ENCODE measurements at regions not wholly inside any gene's neighbourhood (a gene's known extent, or its start where the extent isn't known, plus 50 kb on each side); places are given as distances from the start of the nearest gene placed in this dataset.
"Not testable (repeated sequence)": the region's sequence is repeated elsewhere in the genome, so short reads cannot be mapped to it uniquely, and the experiment has no call there.

GRCh38 chr10:65788271-65788670 lies 1137.6 kb upstream of the LRRTM3 start:
- Mint-ChIP-seq H3K4me1 (no peaks in the 10 kb centered on the region), H3K27me3 (no peaks in the 10 kb centered on the region), H3K36me3 (ENCODE audit: low read depth) (no peaks in the 10 kb centered on the region), H3K9me3 (peaks cover 1% of the 10 kb centered on the region), H3K4me3 (no peak overlapping the region), H3K27ac (no peak overlapping the region)
- POLR2A ChIA-PET = no interaction called here
- no peak for DNase-seq
- CTCF ChIA-PET = no interaction called here

DNA sequence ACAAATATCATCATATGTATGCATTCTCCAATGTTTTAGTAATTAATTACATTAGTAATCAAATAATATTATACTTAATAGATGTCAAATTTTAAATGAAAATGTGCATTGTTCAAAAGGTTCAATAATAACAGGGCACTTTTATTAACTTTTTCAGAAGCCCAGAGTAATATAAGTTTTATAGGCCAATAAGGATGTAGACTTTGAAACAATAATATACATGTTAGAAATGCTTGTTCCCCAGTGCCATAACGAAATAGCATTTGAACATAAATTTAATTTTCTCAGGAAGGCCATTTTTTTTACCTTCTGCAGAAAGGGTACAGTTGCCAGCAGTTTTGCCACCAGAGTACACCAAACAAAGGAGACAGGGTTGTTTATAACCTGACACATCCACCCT lies 1133.9 kb upstream of the LRRTM3 start:
- POLR2A ChIA-PET = no interaction called here
- Mint-ChIP-seq H3K27ac (no peak overlapping the region), H3K4me1 (no peaks in the 10 kb centered on the region), H3K4me3 (no peak overlapping the region), H3K9me3 (peaks cover 4% of the 10 kb centered on the region), H3K27me3 (no peaks in the 10 kb centered on the region), H3K36me3 (ENCODE audit: low read depth) (no peaks in the 10 kb centered on the region)
- CTCF ChIA-PET = no interaction called here
- DNase-seq = no peak

DNA sequence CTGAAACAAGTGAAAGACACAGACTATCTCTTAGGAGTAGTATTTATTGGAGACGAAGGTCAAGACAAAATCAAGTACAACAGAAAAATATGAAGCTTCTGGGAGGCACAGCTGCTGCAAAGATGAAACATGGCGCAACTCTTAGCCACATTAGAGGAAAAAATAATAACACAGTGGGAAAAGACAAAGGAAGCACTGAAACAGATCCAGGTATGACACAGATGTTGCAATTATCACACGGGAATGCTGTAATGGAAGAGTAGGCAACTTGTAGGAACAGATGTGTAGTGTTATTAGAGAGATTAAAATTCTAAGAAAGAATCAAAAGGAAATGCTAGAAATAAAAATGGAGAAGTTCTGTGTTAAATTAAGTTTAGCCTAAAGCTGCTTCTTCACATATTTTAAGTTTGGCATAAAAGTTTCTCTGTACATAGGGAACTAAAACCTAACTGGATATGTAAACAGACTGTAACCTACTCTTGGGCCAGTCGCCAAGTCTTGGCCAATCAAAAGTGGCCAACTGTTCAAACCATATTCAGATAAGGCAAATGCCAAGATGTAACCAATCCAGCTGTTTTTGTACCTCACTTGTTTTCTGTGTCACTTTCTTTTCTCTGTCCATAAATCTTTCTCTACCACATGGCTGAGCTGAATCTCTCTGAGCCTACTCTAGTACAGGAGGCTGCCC lies 1132.0 kb upstream of the LRRTM3 start:
- H3K36me3 Mint-ChIP-seq (ENCODE audit: low read depth) = no peaks in the 10 kb centered on the region
- H3K27me3 Mint-ChIP-seq = no peaks in the 10 kb centered on the region
- H3K9me3 Mint-ChIP-seq = peaks cover 4% of the 10 kb centered on the region
- no peaks in the 10 kb centered on the region for H3K4me1 Mint-ChIP-seq
- no peak for DNase-seq
- no peak overlapping the region for H3K27ac Mint-ChIP-seq
- no peak overlapping the region for H3K4me3 Mint-ChIP-seq
- CTCF ChIA-PET = no interaction called here
- POLR2A ChIA-PET = no interaction called here

GRCh38 chr10:65794861-65795260 lies 1131.0 kb upstream of the LRRTM3 start:
- POLR2A ChIA-PET = not testable (repeated sequence)

GRCh38 chr10:65796472-65796871 lies 1129.4 kb upstream of the LRRTM3 start:
- no peak for DNase-seq
- no peak overlapping the region for H3K27ac Mint-ChIP-seq
- CTCF ChIA-PET = no interaction called here
- H3K27me3 Mint-ChIP-seq = no peaks in the 10 kb centered on the region
- POLR2A ChIA-PET = no interaction called here
- H3K9me3 Mint-ChIP-seq = peaks cover 5% of the 10 kb centered on the region
- no peaks in the 10 kb centered on the region for H3K36me3 Mint-ChIP-seq (ENCODE audit: low read depth)
- H3K4me1 Mint-ChIP-seq = no peaks in the 10 kb centered on the region
- no peak overlapping the region for H3K4me3 Mint-ChIP-seq

More at GRCh38 chr10:65794861-65795260, 1131.0 kb upstream of the LRRTM3 start:
- H3K9me3 Mint-ChIP-seq; H3K36me3 Mint-ChIP-seq (ENCODE audit: low read depth); H3K27ac Mint-ChIP-seq; H3K4me3 Mint-ChIP-seq; DNase-seq; H3K4me1 Mint-ChIP-seq; H3K27me3 Mint-ChIP-seq; CTCF ChIA-PET: not testable (repeated sequence)

DNA sequence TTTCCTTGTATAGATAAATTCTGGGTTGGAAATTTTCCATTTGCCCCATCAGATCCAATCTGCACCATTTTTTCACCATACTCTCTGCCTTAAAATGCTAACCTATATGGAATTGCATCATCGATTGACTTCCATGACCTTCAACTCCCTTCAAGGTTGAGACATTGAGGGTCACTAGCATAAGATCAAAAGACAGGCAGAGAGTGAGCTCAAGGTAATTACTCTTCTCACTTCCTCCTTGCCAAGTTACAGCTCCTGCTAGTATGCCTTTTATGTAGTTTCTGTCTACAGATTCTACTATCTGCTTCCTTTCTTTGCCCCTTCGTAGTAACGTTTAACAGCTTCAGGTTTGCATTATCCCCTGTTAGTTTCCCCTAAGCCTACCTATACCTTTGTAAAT lies 1127.7 kb upstream of the LRRTM3 start:
- DNase-seq = no peak
- no peaks in the 10 kb centered on the region for H3K27me3 Mint-ChIP-seq
- no peak overlapping the region for H3K27ac Mint-ChIP-seq
- ChIA-PET CTCF (no interaction called here), POLR2A (no interaction called here)
- no peaks in the 10 kb centered on the region for H3K4me1 Mint-ChIP-seq
- no peak overlapping the region for H3K4me3 Mint-ChIP-seq
- H3K9me3 Mint-ChIP-seq = peaks cover 5% of the 10 kb centered on the region
- H3K36me3 Mint-ChIP-seq (ENCODE audit: low read depth) = no peaks in the 10 kb centered on the region

GRCh38 chr10:65802391-65802790 lies 1123.4 kb upstream of the LRRTM3 start:
- ChIA-PET POLR2A (no interaction called here), CTCF (no interaction called here)
- no peak overlapping the region for H3K4me3 Mint-ChIP-seq
- no peaks in the 10 kb centered on the region for H3K27me3 Mint-ChIP-seq
- no peak overlapping the region for H3K27ac Mint-ChIP-seq
- H3K4me1 Mint-ChIP-seq = no peaks in the 10 kb centered on the region
- H3K9me3 Mint-ChIP-seq = peaks cover 4% of the 10 kb centered on the region
- no peaks in the 10 kb centered on the region for H3K36me3 Mint-ChIP-seq (ENCODE audit: low read depth)
- no peak for DNase-seq

DNA sequence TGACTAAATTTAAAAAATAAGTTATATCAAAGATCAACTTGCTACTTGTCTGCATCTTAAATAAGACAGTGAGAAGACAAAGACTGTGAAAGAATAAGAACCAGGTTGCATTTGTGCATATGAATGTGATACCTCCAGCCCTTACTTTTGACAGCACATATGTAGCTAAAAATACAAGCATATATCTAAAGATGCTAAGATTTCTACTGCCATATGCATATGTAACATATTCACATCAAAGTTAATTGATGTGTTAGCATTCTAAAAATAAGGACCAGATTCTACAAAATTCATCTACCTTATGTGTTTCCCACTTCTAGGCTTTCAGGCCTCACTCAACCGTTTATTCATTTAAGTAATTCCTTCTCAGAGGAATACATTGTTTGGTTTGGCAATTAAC lies 1120.3 kb upstream of the LRRTM3 start:
- Mint-ChIP-seq H3K4me3 (no peak overlapping the region), H3K9me3 (peaks cover 2% of the 10 kb centered on the region), H3K4me1 (no peaks in the 10 kb centered on the region), H3K27me3 (no peaks in the 10 kb centered on the region), H3K27ac (no peak overlapping the region), H3K36me3 (ENCODE audit: low read depth) (no peaks in the 10 kb centered on the region)
- POLR2A ChIA-PET = no interaction called here
- CTCF ChIA-PET = no interaction called here
- DNase-seq = no peak

GRCh38 chr10:65805993-65806392 lies 1119.8 kb upstream of the LRRTM3 start:
- ChIA-PET POLR2A (no interaction called here), CTCF (no interaction called here)
- H3K27me3 Mint-ChIP-seq = no peaks in the 10 kb centered on the region
- no peak for DNase-seq
- no peaks in the 10 kb centered on the region for H3K36me3 Mint-ChIP-seq (ENCODE audit: low read depth)
- no peak overlapping the region for H3K4me3 Mint-ChIP-seq
- peaks cover 2% of the 10 kb centered on the region for H3K9me3 Mint-ChIP-seq
- no peaks in the 10 kb centered on the region for H3K4me1 Mint-ChIP-seq
- no peak overlapping the region for H3K27ac Mint-ChIP-seq

GRCh38 chr10:65808687-65809333 lies 1117.0 kb upstream of the LRRTM3 start:
- CTCF ChIA-PET = no interaction called here
- POLR2A ChIA-PET = no interaction called here
- Mint-ChIP-seq H3K4me3 (no peak overlapping the region), H3K36me3 (ENCODE audit: low read depth) (no peaks in the 10 kb centered on the region), H3K27me3 (no peaks in the 10 kb centered on the region), H3K9me3 (peaks cover 4% of the 10 kb centered on the region), H3K27ac (no peak overlapping the region), H3K4me1 (no peaks in the 10 kb centered on the region)
- no peak for DNase-seq

DNA sequence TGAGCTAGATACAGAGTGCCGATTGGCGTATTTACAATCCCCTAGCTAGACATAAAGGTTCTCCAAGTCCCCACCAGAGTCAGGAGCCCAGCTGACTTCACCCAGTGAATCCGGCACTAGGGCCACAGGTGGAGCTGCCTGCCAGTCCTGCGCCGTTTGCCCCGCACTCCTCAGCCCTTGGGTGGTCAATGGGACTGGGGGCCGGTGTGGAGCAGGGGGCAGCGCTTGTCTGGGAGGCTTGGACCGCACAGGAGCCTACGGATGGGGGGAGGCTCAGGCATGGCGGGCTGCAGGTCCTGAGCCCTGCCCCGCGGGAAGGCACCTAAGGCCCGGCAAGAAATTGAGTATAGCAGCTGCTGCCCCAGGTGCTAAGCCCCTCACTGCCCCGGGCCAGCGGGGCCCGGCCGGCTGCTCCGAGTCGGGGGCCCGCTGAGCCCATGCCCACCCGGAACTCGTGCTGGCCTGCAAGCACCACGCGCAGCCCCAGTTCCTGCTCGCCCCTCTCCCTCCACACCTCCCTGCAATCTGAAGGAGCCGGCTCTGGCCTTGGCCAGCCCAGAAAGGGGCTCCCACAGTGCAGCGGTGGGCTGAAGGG lies 1113.8 kb upstream of the LRRTM3 start:
- H3K27ac Mint-ChIP-seq = no peak overlapping the region
- no peak for DNase-seq
- H3K9me3 Mint-ChIP-seq = peaks cover 6% of the 10 kb centered on the region
- H3K4me3 Mint-ChIP-seq = no peak overlapping the region
- no peaks in the 10 kb centered on the region for H3K4me1 Mint-ChIP-seq
- no peaks in the 10 kb centered on the region for H3K27me3 Mint-ChIP-seq
- POLR2A ChIA-PET = no interaction called here
- H3K36me3 Mint-ChIP-seq (ENCODE audit: low read depth) = no peaks in the 10 kb centered on the region
- CTCF ChIA-PET = no interaction called here

- Mint-ChIP-seq H3K4me1 (no peaks in the 10 kb centered on the region), H3K9me3 (peaks cover 6% of the 10 kb centered on the region), H3K27me3 (no peaks in the 10 kb centered on the region), H3K4me3 (no peak overlapping the region), H3K27ac (no peak overlapping the region), H3K36me3 (ENCODE audit: low read depth) (no peaks in the 10 kb centered on the region)
- CTCF ChIA-PET = no interaction called here
- POLR2A ChIA-PET = no interaction called here
- no peak for DNase-seq
These were observed 1109.3 kb upstream of the LRRTM3 start for GRCh38 chr10:65816536-65816935.

- Mint-ChIP-seq H3K27ac (no peak overlapping the region), H3K36me3 (ENCODE audit: low read depth) (no peaks in the 10 kb centered on the region), H3K4me3 (no peak overlapping the region), H3K27me3 (no peaks in the 10 kb centered on the region), H3K9me3 (peaks cover 9% of the 10 kb centered on the region), H3K4me1 (no peaks in the 10 kb centered on the region)
- ChIA-PET CTCF (no interaction called here), POLR2A (no interaction called here)
- no peak for DNase-seq
These were observed 1106.8 kb upstream of the LRRTM3 start for GRCh38 chr10:65818990-65819389.

GRCh38 chr10:65827359-65827758 lies 1098.5 kb upstream of the LRRTM3 start:
- Mint-ChIP-seq H3K36me3 (ENCODE audit: low read depth) (no peaks in the 10 kb centered on the region), H3K4me3 (no peak overlapping the region), H3K27ac (no peak overlapping the region), H3K9me3 (peaks cover 9% of the 10 kb centered on the region), H3K27me3 (no peaks in the 10 kb centered on the region), H3K4me1 (no peaks in the 10 kb centered on the region)
- ChIA-PET POLR2A (no interaction called here), CTCF (no interaction called here)
- no peak for DNase-seq

Data from activated CD4-positive, alpha-beta memory T cell treated with anti-CD3 and anti-CD28 coated beads, Interleukin-2, amount 10 ng/mL, durations not matched to agents 7 days and 5 days (primary cell).